ENCODE measurements at regions not wholly inside any gene's neighbourhood (a gene's known extent, or its start where the extent isn't known, plus 50 kb on each side); places are given as distances from the start of the nearest gene placed in this dataset.

GRCh38 chr20:62584671-62585460 lies 57.4 kb upstream of the SLCO4A1 start (continued):
- peak; percentile 14; the same call in 1 of the 2 replicates for TF ChIP-seq ATF7 (IDR thresholded peaks at IDR 0.05; ENCODE audit: low read depth)
- TF ChIP-seq MTA3 (IDR thresholded peaks at IDR 0.05; ENCODE audit: borderline replicate concordance, low read length): no peak
- no peak for TF ChIP-seq SPI1 (IDR thresholded peaks at IDR 0.05; ENCODE audit: borderline replicate concordance, insufficient read depth, low read depth, low read length)
- no peak for TF ChIP-seq TCF7 (IDR thresholded peaks at IDR 0.05; ENCODE audit: borderline replicate concordance)
- no peak for TF ChIP-seq KAT2A (conservative IDR thresholded peaks at IDR 0.05; ENCODE audit: control insufficient read depth, low read depth, low read length)
- TF ChIP-seq MAX (IDR thresholded peaks at IDR 0.05; ENCODE audit: low read depth, low read length): no peak
- no peak for TF ChIP-seq IRF5 (IDR thresholded peaks at IDR 0.05; ENCODE audit: borderline replicate concordance)
- no peak for TF ChIP-seq BRCA1 (IDR thresholded peaks at IDR 0.05; ENCODE audit: low read depth, low read length)
- TF ChIP-seq CTCF (IDR thresholded peaks at IDR 0.05 in 2 of 3, conservative IDR thresholded peaks at IDR 0.05 in 1 of 3; ENCODE audit: control insufficient read depth in 2 of 3, extremely low read depth in 1 of 3, insufficient read depth in 1 of 3, low read depth in 3 of 3, low read length in 3 of 3): no peak
- no peak for TF ChIP-seq CEBPB (IDR thresholded peaks at IDR 0.05; ENCODE audit: borderline replicate concordance in 1 of 2, low read depth in 2 of 2, low read length in 2 of 2)
- TF ChIP-seq JUNB (IDR thresholded peaks at IDR 0.05): no peak
- TF ChIP-seq CBFB (IDR thresholded peaks at IDR 0.05; ENCODE audit: low read depth): no peak
- no peak for TF ChIP-seq EZH2 (IDR thresholded peaks at IDR 0.05; ENCODE audit: borderline replicate concordance, control insufficient read depth, low read depth, low read length)
- no peak for TF ChIP-seq IKZF2 (IDR thresholded peaks at IDR 0.05)
- no peak for TF ChIP-seq PKNOX1 (IDR thresholded peaks at IDR 0.05)
- no peak for TF ChIP-seq YY1 (IDR thresholded peaks at IDR 0.05; ENCODE audit: low read depth, low read length)
- TF ChIP-seq SP1 (IDR thresholded peaks at IDR 0.05; ENCODE audit: low read depth, low read length): no peak
- TF ChIP-seq IRF4 (IDR thresholded peaks at IDR 0.05; ENCODE audit: low read depth, low read length): no peak
- no peak for TF ChIP-seq RELA (IDR thresholded peaks at IDR 0.05; ENCODE audit: borderline replicate concordance, partially characterized antibody)
- no peak for TF ChIP-seq ZBTB4 (CRISPR knock-in tag; IDR thresholded peaks at IDR 0.05)
- TF ChIP-seq FOS (IDR thresholded peaks at IDR 0.05; ENCODE audit: borderline replicate concordance, extremely low read depth, insufficient read length): no peak
- TF ChIP-seq RB1 (IDR thresholded peaks at IDR 0.05; ENCODE audit: borderline replicate concordance): no peak

All from GM12878 (cell line).